ENCODE measurements at regions not wholly inside any gene's neighbourhood (a gene's known extent, or its start where the extent isn't known, plus 50 kb on each side); places are given as distances from the start of the nearest gene placed in this dataset.

DNA sequence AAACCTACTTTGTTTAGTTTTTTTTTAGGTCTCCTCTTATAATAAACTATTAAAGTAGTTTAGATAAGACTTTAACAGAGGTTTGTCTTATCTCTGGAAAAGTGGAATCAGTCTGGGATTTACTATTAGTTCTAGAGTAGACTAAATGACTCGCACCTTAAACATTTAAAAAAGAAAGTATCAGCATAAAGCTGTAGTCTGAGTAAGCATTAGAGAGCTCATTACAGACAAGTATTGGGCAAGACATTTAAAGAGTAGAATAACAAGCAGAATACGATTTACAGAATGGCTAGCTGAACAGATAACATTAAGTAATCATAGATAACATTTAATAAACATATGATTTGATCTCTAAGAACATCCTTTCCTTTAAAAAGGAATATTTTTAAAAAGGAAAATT, 226.0 kb upstream of the DMAC1 start:
- no peaks in the 10 kb centered on the region for H3K27me3 ChIP-seq (ENCODE audit: control insufficient read depth, insufficient read depth, low read length)
- DNase-seq (ENCODE audit: low read depth), result no peak
- no peaks in the 10 kb centered on the region for H3K36me3 ChIP-seq (ENCODE audit: control insufficient read depth, insufficient read depth, low read length)
- TF ChIP-seq, protein P1, sequence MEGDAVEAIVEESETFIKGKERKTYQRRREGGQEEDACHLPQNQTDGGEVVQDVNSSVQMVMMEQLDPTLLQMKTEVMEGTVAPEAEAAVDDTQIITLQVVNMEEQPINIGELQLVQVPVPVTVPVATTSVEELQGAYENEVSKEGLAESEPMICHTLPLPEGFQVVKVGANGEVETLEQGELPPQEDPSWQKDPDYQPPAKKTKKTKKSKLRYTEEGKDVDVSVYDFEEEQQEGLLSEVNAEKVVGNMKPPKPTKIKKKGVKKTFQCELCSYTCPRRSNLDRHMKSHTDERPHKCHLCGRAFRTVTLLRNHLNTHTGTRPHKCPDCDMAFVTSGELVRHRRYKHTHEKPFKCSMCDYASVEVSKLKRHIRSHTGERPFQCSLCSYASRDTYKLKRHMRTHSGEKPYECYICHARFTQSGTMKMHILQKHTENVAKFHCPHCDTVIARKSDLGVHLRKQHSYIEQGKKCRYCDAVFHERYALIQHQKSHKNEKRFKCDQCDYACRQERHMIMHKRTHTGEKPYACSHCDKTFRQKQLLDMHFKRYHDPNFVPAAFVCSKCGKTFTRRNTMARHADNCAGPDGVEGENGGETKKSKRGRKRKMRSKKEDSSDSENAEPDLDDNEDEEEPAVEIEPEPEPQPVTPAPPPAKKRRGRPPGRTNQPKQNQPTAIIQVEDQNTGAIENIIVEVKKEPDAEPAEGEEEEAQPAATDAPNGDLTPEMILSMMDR (IDR thresholded peaks at IDR 0.05; ENCODE audit: insufficient read depth, low read depth, low read length), result no peak
- ChIA-PET POLR2A (no interaction called here), CTCF (no interaction called here)
- H3K4me3 ChIP-seq (ENCODE audit: low read depth, low read length), result no peak overlapping the region

DNA sequence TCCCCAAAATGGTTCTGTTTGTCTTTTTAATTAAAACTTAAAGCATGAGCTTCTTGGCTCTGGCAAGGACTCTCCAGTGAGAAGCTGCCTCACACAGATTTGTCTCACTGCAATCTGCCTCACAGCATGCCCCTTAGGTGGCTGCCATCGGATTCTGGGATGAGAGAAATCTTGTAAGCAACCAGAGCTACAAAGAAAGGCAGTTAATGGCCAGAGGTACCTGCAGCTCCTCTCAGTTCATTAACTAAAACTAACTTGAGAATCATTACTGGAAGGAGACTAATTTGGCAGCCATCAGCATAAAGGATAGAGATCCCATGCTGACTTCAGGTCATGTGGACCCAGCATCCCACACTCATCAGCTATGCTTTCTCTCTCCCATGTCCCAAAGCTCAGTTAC, 220.6 kb upstream of the DMAC1 start:
- no peak overlapping the region for H3K4me3 ChIP-seq (ENCODE audit: low read depth, low read length)
- CTCF ChIA-PET, result no interaction called here
- no peak for DNase-seq (ENCODE audit: low read depth)
- H3K36me3 ChIP-seq (ENCODE audit: control insufficient read depth, insufficient read depth, low read length), result no peaks in the 10 kb centered on the region
- H3K27me3 ChIP-seq (ENCODE audit: control insufficient read depth, insufficient read depth, low read length), result no peaks in the 10 kb centered on the region
- POLR2A ChIA-PET, result no interaction called here
- TF ChIP-seq, protein P1 (IDR thresholded peaks at IDR 0.05; ENCODE audit: insufficient read depth, low read depth, low read length), result no peak

DNA sequence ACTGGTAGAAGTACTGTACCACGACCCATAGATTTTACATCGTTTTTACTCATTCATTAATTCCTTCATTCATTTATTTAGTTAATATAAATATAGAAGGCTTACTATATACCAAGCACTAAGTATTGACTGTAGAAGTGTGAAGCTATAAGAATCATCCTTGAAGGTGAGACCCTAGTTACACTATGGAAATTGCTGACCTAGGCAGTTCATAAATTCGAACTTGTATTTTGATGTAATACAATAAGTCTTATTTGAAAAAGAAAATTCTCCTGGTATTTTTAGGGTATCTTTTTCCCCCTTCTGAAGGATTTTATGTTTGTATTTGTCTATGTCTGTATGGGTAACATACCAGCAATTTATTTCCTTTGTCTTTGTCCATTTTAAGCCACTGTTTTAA, 220.1 kb upstream of the DMAC1 start:
- H3K4me3 ChIP-seq (ENCODE audit: low read depth, low read length), result no peak overlapping the region
- H3K36me3 ChIP-seq (ENCODE audit: control insufficient read depth, insufficient read depth, low read length), result no peaks in the 10 kb centered on the region
- no peaks in the 10 kb centered on the region for H3K27me3 ChIP-seq (ENCODE audit: control insufficient read depth, insufficient read depth, low read length)
- CTCF ChIA-PET, result no interaction called here
- POLR2A ChIA-PET, result no interaction called here
- no peak for DNase-seq (ENCODE audit: low read depth)
- TF ChIP-seq, protein P1 (IDR thresholded peaks at IDR 0.05; ENCODE audit: insufficient read depth, low read depth, low read length), result no peak

DNA sequence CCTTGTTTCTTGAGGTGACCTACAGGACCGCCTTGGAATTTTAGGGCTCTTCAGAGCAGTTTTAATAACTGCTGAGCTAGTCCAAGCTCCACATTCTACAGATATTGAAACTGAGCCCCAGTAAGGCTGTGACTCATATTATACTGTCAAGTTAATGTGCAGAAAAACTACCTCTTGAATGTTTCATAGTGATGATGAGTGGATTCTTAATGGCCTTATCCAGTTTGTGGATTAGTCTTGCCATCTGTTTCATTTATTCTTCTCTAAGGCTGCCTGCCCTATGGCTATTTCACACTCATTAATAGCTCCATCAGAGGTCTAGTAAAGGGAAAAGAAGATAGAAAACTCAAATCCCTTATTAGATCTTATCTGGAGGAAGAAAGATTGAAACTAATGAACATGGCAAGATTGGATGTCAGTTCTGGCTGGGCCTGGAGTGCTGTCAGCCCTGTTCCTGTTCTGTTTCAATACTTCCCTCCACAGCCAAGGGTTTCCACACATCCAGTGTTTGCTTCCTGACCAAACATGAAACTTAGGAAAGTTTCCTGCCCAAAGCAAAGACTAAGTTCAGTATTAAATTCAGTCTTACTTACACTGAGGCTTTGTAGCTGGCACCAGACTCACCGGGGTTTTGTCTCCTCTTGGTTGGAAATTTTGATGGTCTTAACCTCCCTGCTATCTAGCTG, 215.6 kb upstream of the DMAC1 start:
- DNase-seq (ENCODE audit: low read depth), result no peak
- Histone ChIP-seq H3K36me3 (ENCODE audit: control insufficient read depth, insufficient read depth, low read length) (no peaks in the 10 kb centered on the region), H3K27me3 (ENCODE audit: control insufficient read depth, insufficient read depth, low read length) (no peaks in the 10 kb centered on the region), H3K4me3 (ENCODE audit: low read depth, low read length) (no peak overlapping the region)
- ChIA-PET POLR2A (no interaction called here), CTCF (no interaction called here)
- TF ChIP-seq, protein P1 (IDR thresholded peaks at IDR 0.05; ENCODE audit: insufficient read depth, low read depth, low read length), result no peak

DNA sequence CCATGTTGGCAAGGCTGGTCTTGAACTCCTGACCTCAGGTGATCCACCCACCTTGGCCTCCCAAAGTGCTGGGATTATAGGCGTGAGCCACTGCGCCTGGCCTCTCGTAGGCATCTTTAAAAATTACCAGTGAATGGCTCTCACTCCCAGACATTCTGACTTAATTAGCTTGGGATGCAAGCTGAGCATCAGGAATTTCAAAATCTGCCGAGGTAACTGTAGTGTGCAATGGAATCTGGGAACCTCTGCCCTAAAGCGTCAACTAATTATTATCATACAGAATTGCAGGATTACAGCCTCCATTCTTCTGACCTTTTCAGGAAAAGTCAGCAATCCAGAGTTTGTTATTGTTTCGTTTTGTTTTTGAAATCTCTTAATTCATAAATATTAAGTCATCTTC, 213.4 kb upstream of the DMAC1 start:
- no peaks in the 10 kb centered on the region for H3K36me3 ChIP-seq (ENCODE audit: control insufficient read depth, insufficient read depth, low read length)
- no peak for DNase-seq (ENCODE audit: low read depth)
- TF ChIP-seq, protein P1 (IDR thresholded peaks at IDR 0.05; ENCODE audit: insufficient read depth, low read depth, low read length), result no peak
- CTCF ChIA-PET, result no interaction called here
- POLR2A ChIA-PET, result no interaction called here
- H3K27me3 ChIP-seq (ENCODE audit: control insufficient read depth, insufficient read depth, low read length), result no peaks in the 10 kb centered on the region
- no peak overlapping the region for H3K4me3 ChIP-seq (ENCODE audit: low read depth, low read length)

Data from BJ (cell line).